ENCODE measurements at regions not wholly inside any gene's neighbourhood (a gene's known extent, or its start where the extent isn't known, plus 50 kb on each side); places are given as distances from the start of the nearest gene placed in this dataset.

- TF ChIP-seq CTCF (IDR thresholded peaks at IDR 0.05) (no peak), SP1 (CRISPR knock-in tag; conservative IDR thresholded peaks at IDR 0.05) (no peak), MAX (CRISPR knock-in tag; IDR thresholded peaks at IDR 0.05) (no peak), TEAD4 (CRISPR knock-in tag; IDR thresholded peaks at IDR 0.05) (no peak), NFYB (CRISPR knock-in tag; conservative IDR thresholded peaks at IDR 0.05; ENCODE audit: low read depth) (no peak), ATF2 (CRISPR knock-in tag; IDR thresholded peaks at IDR 0.05; ENCODE audit: borderline replicate concordance, low read depth) (no peak), FOXJ3 (CRISPR knock-in tag; IDR thresholded peaks at IDR 0.05; ENCODE audit: borderline replicate concordance) (no peak), HMGXB4 (CRISPR knock-in tag; IDR thresholded peaks at IDR 0.05) (no peak)
These were observed 57.9 kb upstream of the NCAM1 start for GRCh38 chr11:112903340-112903739.

Measured in WTC11 (cell line).